ENCODE measurements at regions not wholly inside any gene's neighbourhood (a gene's known extent, or its start where the extent isn't known, plus 50 kb on each side); places are given as distances from the start of the nearest gene placed in this dataset.
A peak's percentile ranks its signal among the peaks of the same experiment; 100 is the strongest.

GRCh38 chr1:4512636-4513035 lies 141.8 kb upstream of the AJAP1 start:
- DNase-seq = peak; percentile 68
- Histone ChIP-seq H3K27ac (peak overlapping the region in 1 of 2 donors; percentile 53), H3K27me3 (no peaks in the 10 kb centered on the region), H3K36me3 (ENCODE audit: low read depth, missing control alignments) (no peaks in the 10 kb centered on the region), H3K4me3 (no peak overlapping the region), H3K4me1 (peaks cover 5% of the 10 kb centered on the region), H3K9me3 (no peaks in the 10 kb centered on the region)
- no peak for TF ChIP-seq CTCF (IDR thresholded peaks at IDR 0.05)
- no peak for TF ChIP-seq POLR2A (IDR thresholded peaks at IDR 0.05)
- WGBS, 2 donors = 22 to 41% methylated on average over 6 of the region's 6 CpGs
- intact Hi-C loops (cut with DNase I; ENCODE audit: low total_unique reads) = no loop called here

DNA sequence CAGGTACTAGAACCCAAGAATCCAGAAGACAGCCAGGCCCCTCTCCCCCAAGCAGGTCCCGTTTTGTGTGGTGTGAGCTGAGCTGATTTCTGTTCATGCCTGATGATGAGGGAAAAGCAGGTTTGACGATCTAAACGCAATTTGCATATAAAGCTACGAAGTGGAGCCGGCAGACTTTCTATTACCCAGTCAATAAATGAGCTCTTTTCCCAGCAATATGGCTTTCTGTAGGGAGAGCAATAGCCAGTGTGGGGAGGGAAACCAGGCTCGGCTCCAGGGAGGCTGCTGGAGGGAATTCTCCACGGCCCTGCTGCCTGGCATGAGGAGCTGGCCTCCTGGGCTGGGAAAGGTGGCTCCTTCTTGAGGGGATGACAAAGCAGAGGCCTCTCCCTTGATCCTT lies 140.7 kb upstream of the AJAP1 start:
- DNase-seq = no peak
- no peaks in the 10 kb centered on the region for H3K9me3 ChIP-seq
- no peaks in the 10 kb centered on the region for H3K27me3 ChIP-seq
- peaks cover 5% of the 10 kb centered on the region for H3K4me1 ChIP-seq
- H3K27ac ChIP-seq = no peak overlapping the region
- no peaks in the 10 kb centered on the region for H3K36me3 ChIP-seq (ENCODE audit: low read depth, missing control alignments)
- intact Hi-C loops (cut with DNase I; ENCODE audit: low total_unique reads) = no loop called here
- 62 to 85% methylated on average over 7 of the region's 7 CpGs for WGBS, 2 donors
- TF ChIP-seq POLR2A (IDR thresholded peaks at IDR 0.05) = no peak
- TF ChIP-seq CTCF (IDR thresholded peaks at IDR 0.05) = no peak
- no peak overlapping the region for H3K4me3 ChIP-seq

DNA sequence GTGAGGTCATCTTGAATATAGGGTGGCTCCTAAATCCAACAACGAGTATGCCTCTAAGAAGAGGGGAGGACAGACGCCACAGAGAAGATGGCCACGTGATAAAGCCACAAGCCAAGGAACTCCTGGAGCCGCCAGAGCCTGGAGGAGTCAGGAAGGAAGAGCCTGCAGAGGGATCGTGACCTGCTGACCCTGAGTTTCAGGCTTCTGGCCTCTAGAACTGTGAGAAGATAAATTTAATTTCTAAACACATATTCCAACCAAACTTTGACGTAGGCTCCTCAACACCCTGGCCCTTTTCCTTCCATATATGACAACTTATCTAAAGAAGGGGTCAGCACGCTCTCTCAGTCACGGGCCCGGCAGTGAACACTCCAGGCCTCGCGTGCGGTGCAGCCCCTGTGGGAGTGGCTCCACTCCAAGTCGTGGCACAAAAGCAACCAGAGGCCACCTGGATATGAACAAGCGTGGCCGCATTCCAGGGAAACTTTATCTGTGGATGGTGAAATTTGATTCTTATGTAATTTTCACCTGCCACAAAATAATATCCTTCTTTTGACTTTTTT lies 138.6 kb upstream of the AJAP1 start:
- no peak overlapping the region for H3K27ac ChIP-seq
- no peak overlapping the region for H3K4me3 ChIP-seq
- intact Hi-C loops (cut with DNase I; ENCODE audit: low total_unique reads) = no loop called here
- DNase-seq = no peak
- TF ChIP-seq POLR2A (IDR thresholded peaks at IDR 0.05) (no peak), CTCF (IDR thresholded peaks at IDR 0.05) (no peak)
- H3K36me3 ChIP-seq (ENCODE audit: low read depth, missing control alignments) = no peaks in the 10 kb centered on the region
- H3K9me3 ChIP-seq = no peaks in the 10 kb centered on the region
- no peaks in the 10 kb centered on the region for H3K27me3 ChIP-seq
- peaks cover 5% of the 10 kb centered on the region for H3K4me1 ChIP-seq
- 70 to 84% methylated on average over 15 of the region's 15 CpGs for WGBS, 2 donors

DNA sequence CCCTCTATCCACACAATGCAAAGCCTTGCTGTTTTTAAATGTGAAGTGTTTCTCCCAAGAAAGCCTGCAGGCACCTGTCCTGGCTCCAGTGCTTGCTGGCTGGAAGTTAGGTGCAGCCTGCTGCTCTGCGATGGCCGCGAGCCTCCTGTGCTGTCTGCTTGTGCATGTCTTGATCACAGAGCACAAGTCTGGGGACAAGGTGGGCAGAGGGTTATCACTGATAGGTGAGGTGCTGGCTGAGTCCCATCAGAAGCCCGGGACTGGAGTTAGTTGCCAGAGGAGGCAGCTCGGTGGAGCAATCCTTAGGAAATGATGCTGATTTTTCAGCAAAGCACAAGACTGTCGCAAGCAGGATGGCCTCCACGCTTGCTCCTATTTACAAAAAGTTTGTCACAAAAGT lies 137.8 kb upstream of the AJAP1 start:
- no peak overlapping the region for H3K27ac ChIP-seq
- TF ChIP-seq POLR2A (IDR thresholded peaks at IDR 0.05) (no peak), CTCF (IDR thresholded peaks at IDR 0.05) (no peak)
- no peak for DNase-seq
- intact Hi-C loops (cut with DNase I; ENCODE audit: low total_unique reads) = no loop called here
- H3K9me3 ChIP-seq = no peaks in the 10 kb centered on the region
- WGBS, 2 donors = 83 to 92% methylated on average over 6 to 7 of the region's 7 CpGs
- no peaks in the 10 kb centered on the region for H3K36me3 ChIP-seq (ENCODE audit: low read depth, missing control alignments)
- no peaks in the 10 kb centered on the region for H3K27me3 ChIP-seq
- H3K4me1 ChIP-seq = peaks cover 5% of the 10 kb centered on the region
- H3K4me3 ChIP-seq = no peak overlapping the region

DNA sequence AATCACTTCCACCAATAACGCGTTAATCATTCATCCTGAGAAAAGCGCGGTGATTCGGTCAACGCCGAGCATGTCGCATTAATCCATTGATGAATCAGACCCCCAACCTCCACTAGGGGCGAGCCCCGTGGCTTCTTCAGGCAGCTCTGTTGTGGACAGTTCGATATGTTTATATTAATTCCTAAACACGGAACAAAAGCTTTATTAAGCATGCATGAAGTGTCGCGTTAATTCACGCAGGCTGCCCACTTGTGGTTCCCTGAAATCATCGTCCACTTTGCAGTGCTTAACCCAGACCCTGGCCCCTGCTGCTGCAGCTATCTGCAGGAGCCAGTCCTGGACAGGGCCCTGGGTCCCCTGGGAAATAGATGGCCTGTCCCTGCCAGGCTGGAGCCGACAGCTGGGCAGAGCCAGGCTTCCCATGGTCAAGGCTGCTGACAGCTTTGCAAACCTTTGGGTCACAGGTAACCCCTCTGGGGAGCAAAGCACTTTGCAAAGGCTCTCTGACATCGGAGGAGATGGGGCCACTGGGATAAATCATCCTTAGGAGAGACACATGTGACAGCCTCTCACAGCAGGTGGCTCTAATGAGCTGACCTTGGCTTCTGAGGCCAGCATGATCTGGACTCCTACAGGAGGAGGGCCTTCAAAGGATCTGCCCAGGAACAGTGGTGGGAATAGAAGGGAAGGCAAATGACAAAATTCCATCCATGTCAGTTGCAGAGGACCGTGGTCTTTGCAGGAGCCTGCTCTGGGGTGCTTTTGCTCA lies 137.0 kb upstream of the AJAP1 start:
- Histone ChIP-seq H3K9me3 (no peaks in the 10 kb centered on the region), H3K27me3 (no peaks in the 10 kb centered on the region), H3K4me3 (no peak overlapping the region), H3K36me3 (ENCODE audit: low read depth, missing control alignments) (no peaks in the 10 kb centered on the region), H3K4me1 (peaks cover 5% of the 10 kb centered on the region), H3K27ac (no peak overlapping the region)
- DNase-seq = no peak
- intact Hi-C loops (cut with DNase I; ENCODE audit: low total_unique reads) = no loop called here
- WGBS, 2 donors = 87 to 93% methylated on average over 17 to 19 of the region's 19 CpGs
- no peak for TF ChIP-seq CTCF (IDR thresholded peaks at IDR 0.05)
- no peak for TF ChIP-seq POLR2A (IDR thresholded peaks at IDR 0.05)
